HG02759 (cell line): ENCODE measurements at regions not wholly inside any gene's neighbourhood (a gene's known extent, or its start where the extent isn't known, plus 50 kb on each side); places are given as distances from the start of the nearest gene placed in this dataset.

ENCODE experiments used
- ATAC-seq: cut with Tn5 transposase; IDR thresholded peaks from one replicate; pipeline ENCODE4 v1.9.1; 2021; ENCODE audit warnings: mild to moderate bottlenecking, moderate library complexity; ENCODE audit not compliant: unreplicated experiment

DNA sequence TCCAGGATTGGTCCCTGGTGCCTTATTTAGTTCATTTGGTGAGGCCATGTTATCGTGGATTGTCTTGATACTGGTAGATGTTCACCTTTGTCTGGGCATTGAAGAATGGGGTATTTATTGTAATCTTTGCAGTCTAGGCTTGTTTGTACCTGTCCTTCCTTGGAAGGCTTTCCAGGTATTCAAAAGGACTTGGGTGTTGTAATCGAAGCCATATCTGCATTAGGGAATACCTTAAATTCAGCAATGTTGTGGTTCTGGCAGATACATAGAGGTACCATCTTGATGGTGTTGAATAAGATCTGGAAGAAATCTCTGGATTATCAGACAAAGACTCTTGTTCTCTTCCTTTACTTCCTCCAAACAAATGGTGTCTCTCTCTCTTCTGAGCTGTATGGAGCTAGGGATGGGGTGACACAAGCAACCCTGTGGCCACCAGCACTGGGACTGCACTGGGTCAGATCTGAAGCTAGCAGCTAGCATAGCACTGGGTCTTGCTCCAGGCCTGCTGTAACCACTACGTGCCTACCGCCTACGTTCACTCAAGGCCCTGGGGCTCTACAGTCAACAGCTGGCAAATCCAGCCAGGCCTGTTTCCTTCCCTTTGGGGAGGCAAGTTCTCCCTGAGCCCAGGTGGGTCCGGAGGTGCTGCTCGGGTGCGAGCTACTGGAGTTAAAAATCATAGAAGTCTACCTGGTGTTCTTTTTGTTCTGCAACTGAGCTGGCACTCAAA, 261.1 kb upstream of the CITED2 start:
- ATAC-seq = no peak

DNA sequence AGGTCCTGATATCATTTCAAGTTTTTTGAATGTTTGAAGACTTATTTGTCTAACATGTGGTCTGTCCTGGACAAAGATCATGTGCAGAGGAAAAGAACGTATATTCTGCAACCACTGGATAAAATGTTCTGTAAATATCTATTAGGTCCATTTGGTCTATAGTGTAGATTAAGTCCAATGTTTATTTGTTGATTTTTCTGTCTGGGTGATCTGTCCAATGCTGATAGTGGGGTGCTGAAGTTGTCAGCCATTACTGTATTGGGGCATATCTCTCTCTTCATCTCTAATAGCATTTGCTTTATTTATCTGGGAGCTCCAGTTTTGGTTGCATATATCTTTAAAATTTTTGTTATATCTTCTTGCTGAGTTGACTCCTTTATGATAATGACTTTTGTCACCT, 258.4 kb upstream of the CITED2 start:
- no peak for ATAC-seq

DNA sequence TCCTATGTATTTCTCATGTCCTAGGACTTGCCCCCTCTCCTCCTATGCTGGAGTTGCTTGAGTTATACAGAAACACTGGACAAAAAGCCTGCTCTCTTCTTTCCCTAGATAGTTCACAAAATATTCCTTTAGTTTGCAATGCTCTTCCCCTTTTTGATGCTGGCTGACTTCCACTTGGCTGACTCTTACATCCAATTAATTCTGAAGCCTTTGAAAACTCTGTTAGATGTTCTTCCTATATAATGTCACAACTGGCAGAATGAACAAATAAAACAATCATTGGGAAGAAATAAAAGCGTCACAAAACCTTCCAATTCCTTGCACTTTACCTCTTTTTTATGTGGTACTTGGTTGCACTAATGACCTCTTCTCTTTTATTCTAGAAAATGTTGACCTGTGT, 253.8 kb upstream of the CITED2 start:
- ATAC-seq = no peak

DNA sequence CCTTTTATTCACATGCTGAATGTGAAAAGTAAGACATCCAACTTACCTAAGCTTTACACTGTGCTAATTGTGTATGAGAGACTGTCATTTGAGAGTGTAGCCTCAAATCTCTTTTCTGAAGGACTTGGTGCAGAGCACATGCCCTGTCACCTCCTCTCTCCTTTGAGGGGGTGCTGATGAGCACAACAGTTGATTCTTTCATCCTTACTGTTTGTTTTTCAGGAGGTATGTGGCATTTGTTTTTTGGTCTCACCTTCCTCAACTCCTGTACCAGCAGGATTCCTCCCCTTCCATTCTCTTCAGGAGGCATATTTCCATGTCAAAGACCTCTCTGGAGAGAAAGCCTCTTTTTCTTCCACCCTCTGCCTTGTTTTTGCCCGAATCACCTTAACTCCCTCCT, 252.6 kb upstream of the CITED2 start:
- ATAC-seq = no peak

DNA sequence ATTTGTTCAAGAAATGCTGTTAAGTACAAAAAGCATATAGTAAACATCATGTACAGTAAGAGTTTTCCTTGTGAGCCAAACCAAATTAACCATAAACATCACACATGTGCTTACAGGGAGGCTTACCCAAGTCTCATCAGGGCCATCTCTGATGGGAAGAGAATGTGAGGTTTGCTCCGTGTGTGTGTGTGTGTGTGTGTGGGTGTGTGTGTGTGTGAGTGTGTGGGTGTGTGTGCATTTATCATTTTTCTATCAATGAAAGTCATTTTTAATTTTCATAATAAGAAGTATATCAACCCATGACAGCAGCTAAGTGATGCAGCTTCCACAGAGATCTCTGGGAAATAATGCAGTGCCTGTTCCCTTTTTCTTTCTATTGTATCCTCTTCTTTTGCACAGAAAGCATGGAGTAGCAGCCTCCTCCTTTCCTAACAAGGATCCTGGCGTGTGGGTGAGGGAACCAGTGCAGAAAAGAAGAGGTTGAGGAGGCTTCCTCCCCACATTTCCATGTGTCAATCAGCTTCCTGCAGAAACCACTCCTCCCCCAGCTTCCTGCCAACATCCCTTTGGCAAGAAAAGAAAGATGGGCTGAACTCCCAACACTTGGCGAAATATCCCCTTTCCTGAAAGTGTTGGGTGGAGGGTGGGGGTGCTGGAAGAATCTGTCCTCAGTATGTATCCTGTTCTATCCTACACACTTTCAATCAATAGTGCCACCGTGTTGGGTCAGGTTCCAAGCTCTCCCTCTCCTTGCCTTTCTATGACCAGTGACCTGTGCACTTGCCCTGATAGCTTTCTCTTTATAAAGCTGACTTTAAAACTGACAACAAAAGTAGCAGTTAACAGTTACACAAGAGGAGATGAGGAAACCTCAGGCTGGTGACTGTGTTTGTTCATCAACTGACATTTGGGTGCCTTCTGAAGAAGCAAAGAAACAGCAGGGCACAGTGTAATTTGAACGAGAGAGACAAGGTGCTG, 251.8 kb upstream of the CITED2 start:
- ATAC-seq = no peak

DNA sequence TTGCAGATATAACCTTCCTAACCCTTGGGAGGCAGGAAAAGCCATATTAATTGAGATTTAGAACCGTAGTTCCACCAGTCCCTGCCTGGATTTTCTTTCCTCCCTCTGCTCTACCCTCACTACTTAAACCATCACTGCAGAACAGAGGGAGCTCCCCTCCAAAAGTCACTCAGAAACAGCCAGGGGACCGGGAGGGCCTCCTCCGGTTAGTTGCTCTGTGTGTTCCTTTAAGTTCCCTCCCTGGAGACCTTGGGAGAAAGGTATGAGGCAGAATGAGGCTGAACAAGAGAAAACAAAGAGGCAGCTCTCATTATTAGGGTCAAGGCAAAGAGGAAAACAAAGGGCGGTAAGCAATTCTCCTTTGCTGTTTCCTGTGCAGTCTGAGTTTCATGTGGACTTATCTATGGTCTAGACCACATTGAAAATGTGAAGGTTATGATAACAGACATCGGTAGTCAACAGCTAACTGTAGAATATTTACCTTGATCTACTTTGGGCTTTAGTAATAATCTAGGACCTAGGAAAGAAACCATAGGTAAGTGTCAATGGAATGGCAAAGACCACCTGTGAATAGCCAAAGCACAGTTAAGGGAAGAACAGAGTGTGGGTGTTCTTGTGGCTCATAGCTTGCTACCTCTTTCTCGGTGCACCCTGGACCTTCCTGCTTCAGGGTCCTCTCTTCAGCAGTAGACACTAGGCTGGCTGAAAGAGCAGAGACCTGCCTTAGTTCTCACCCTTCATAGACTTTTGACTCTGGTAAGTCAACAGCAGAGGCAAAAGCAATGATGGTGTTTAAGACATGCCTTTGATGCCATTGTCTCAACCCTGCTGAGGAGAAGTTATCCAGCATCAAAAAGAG, 250.9 kb upstream of the CITED2 start:
- no peak for ATAC-seq

DNA sequence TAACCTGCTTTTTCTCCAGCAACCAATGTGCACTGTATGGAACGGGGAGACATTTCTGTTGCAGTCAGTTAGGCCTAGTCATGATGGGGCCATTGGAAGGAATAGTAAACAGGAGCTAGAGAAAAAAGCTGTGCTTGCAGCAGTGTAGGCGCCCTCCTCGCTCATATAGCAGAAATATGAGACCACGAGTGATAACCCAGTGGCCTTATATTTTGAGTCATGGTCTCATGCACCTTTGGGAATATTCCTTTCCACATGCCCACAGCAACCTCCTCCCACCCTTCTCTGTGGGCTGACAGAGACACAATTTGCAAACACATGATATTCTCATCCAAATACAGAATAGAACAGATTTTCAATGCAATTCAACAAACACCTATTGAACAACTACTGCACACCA, 248.9 kb upstream of the CITED2 start:
- ATAC-seq = no peak

DNA sequence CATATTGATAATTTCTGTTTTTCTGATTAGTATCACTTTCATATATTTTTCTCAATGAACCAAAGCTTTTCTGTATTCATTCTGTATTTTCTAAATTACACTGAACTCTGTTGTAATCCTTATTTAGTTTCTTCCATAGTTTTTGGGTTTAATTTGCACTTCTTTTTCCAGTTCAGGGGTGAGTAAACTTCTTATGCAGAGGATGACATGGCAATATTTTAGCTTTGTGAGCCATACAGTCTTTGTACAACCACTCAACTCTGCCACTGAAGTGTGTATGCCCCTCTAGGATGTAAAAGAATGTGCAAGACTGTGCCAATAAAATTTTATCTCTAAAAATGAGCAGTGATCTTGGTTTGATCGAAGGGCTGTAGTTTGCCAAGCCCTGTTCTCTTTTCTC, 239.0 kb upstream of the CITED2 start:
- no peak for ATAC-seq

DNA sequence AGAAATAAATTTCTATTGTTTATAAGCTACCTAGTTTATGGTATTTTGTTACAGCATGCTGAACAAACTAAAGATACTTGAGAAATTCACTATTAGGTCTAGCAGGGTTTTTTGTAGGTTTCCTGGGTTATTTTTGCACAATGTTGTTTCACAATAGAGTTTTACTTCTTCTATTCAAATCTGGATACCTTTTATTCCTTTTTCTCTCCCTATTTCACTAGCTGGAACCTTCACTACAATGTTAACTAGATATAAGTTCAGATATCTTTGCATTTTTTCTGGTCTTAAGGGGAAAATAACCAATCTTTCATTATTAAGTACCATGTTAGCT, 237.7 kb upstream of the CITED2 start:
- ATAC-seq = no peak

DNA sequence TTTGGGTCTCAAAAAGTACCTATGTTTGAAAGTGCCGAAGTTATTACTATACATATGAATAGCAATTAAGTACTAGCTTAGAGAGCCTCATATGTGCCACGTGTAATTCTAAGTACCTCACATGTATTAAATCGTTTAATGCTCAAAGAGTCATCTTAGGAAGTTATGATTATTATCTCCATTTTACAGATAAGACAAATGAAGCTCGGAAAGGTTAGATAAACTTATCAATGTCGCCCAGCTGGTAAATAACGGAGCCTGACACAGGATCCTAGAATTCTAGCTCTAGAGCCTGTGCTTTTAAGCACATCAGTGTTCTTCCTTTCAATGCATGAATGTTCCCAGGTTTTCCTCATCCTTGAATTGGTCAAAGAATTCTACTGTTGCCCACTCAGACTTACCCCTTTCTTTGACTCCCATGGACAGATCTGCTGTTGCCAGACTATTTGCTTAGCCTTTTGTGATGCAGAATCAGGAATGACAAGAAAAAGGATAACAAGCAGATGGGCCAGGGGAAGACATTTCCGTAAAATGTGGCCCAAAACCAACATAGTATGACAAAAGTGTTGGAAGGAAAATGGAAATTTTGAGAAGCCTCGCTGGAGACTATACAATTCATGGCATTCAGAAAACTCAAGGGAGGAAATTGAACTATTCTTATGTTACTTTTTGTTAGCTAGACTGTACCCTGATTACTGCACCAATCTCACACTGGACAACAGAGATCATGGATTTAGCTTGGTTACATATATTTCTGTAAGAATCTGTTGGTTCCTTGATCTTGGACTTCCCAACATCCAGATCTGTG, 237.1 kb upstream of the CITED2 start:
- no peak for ATAC-seq

DNA sequence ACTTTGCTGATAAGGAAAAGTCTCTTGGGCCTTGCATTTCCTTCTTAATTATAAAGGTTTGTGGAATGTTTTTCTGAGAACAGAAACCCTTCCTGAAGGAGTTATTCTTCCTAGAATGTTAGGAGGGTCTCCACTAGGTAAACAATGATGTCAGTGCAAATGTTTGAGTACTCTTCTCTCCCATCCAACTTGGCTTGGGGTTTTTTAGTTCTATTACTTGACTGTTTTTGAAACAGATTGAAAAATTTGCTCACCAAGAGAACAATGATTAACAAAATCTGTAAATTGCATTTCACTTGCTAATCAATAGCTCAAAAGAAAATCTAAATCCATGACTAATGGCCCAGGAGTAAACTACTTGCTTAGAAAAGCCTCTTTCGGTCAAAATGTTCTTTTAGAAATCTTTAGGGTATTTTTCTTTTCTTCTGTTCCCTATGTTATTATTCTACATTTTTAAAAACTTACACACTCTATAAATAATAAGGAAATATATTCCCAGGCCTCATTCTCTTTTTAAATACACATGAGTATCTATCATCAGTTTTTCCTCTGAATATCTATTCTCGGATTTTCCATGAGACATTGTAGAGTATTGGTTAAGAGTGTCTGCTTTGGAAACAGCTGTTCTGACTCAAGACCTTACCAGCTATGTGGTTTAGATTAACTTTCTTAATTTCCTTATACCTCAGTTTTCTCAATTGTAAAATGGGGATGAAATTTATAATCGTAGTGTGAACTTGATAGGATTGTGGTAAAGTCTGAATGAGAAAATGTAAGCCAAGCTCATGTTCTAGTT, 234.2 kb upstream of the CITED2 start:
- ATAC-seq = no peak

DNA sequence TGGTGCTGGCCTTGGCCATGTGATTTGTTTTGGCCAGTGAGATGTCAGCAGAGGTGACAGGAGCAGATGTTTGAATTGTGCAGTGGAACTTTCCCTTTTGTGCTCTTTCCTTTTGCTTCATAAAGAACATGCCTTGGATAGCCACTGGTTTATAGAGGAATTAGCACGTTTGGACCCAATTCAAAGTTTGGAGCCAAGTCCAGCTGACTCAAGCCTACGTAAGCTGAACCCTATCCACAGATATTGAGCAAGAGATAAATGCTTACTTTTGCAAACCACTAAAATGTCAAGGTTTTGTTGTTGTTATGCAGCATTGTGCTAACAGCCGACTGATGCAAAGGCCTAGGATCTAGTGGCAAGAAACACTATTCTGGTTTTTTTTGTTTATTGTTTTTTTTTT, 230.9 kb upstream of the CITED2 start:
- no peak for ATAC-seq

DNA sequence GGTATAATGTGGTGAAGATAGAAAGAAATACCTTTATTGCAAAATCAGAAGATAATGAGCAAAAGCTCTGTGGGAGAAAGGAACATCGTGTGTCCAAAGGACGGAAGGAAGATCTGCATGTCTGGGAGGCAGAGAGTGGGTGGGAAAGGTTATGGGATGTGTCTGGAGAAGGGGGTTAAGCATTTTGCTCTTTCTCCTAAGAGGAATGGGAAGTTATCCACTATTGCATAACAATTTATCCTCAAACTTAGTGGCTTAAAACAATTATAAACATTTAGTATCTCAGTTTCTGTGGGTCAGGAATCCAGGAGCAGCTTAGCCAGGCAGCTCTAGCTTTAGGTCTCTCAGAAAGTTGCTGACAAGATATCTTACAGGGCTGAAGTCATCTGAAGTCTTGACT, 229.1 kb upstream of the CITED2 start:
- no peak for ATAC-seq

DNA sequence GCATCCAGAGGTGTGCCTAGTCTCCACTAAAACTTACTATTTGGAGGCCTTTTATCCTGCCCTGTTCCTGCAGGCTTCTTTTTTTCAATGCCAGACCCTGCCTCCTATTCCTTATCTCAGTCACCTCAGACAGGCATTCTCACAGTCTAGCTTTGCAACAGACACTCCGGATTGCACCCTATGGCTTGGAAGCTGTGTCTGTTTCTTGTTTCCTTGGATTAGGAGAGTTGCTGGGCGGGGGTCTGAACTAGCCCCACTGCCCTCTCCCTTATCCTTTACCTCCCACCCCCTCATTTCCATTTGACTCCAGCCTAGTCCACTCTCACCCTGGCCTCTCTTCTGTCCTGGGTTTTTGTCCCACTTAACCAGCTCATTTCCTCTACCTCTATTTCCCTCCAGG, 228.1 kb upstream of the CITED2 start:
- ATAC-seq = no peak

DNA sequence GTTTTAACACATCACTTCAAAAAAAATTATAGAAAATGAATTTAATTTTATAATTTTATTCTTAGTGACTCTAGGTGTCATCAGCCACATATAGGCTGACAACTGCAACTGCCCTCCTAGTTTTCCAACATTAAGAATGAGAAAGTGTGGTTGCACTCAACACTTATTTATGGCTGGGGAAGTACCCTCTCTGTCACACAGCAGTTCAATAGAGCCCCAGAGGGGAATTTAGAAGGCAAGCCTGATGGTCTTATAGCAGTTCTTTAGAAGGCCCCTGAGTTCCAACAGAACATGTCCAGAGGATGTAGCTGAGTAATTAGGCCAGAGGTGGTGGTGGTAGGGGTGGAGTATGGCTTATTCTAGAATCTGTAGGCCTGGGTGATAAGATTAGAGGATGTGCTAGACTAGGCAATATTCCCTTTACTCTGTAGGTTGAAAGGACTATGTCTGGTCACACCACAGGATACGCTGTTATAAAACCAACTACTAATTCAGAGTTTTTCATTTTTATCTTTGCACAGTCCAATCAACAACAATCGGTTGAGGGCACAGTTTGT, 226.5 kb upstream of the CITED2 start:
- peak; percentile 98 for ATAC-seq

DNA sequence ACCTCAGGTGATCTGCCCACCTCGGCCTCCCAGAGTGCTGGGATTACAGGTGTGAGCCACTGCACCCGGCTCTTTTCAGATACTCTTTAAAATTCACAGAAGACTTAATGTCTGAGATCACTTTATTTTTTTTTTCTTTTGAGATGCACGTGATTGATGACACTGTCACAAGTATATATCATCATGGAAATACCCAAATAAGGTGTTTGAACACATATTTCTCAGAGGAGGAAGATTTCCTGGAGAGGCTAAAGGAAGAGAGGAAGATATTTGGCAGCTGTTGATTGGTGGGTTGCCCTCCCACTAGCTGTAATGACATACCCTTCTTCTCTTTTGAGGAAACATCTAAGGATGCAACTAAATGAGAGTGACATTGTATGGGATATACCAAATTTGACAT, 225.9 kb upstream of the CITED2 start:
- ATAC-seq = peak; percentile 7

DNA sequence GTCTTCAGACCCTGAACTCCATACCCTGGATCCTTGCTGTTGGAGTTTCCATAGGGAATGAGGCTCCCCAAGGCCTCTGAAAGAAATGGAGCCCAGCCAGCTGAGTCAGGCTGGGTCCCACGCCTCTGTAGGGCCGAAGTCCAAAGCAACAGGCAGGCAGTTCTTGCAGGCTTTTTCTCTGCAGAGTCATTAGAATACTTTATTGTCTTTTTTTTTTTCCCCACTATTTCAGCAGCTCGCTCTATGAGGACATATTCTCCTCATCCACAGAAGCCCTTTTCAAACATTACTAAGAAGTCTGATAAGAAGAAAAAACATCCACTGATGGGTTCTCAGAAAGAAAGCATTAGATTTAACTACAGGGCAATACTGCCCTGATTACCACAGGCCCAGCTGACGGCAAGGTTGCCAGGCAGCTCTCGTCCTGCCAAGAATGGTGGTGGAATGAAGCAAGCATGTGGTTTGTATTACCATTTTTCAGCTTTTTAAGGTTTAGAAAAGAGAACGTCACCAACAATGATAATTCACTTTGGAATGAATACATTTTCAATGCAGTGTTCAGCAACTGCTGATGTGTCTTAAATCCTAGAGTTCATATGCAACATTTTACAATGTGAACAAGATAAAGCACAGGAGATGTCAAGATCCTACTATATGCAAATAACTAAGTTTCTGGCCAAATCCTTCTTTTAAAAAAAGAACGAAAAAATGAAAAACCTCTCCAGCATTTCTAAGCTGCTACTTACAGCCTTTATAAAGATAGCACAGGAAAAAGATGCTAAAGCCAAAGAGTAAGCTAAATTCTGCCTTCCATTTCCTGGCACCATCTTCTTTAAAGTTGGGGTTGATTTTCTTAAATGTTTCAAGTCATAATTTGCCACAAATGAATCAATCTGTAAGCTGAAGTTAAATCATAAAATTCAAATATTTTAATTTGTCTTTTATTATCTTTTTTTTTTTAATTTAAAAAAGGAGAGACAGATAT, 223.6 kb upstream of the CITED2 start:
- no peak for ATAC-seq

DNA sequence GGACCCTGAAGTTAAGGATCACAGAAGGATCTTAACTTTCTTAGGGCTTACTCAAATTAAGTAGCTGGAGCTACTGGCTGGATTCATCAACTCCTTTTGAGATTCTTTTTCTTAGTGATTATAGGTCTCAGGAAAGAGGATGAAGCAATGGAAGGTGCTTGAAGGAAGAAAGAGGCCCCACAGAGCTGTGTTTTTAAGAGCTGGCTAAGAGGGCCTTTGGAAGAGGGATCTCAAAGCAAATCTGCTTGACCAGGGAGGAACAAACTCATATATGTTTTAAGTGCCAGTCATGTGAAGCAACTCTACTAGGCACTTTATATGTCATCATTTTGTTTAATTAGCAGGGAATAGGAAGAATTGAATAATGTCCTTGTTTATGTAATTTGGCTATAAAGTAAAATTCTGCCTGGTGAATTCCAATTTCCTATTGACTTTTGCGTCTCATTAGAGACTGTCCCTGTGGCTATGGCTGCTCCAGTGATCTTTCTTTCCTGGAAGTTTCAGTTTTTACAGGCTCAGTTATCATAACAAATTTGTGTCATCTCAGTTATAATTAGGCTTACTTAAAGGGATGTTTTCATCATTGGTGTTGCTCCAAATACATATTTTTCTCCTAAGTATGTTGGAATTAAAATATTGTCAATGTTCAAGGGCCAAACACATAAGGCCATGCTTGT, 222.8 kb upstream of the CITED2 start:
- ATAC-seq = no peak
